ENCODE measurements at regions not wholly inside any gene's neighbourhood (a gene's known extent, or its start where the extent isn't known, plus 50 kb on each side); places are given as distances from the start of the nearest gene placed in this dataset.
"Not testable (repeated sequence)": the region's sequence is repeated elsewhere in the genome, so short reads cannot be mapped to it uniquely, and the experiment has no call there.

GRCh38 chr4:137806420-137806819 lies 274.1 kb upstream of the PCDH18 start:
- FAIRE-seq: no peak
- TF ChIP-seq POLR2A (IDR thresholded peaks at IDR 0.05; ENCODE audit: low read depth, low read length) (no peak), POU2F2 (IDR thresholded peaks at IDR 0.05; ENCODE audit: low read depth, low read length) (no peak), SPI1 (IDR thresholded peaks at IDR 0.05; ENCODE audit: low read depth, low read length) (no peak), POLR2AphosphoS5 (IDR thresholded peaks at IDR 0.05; ENCODE audit: low read depth, low read length) (no peak), TAF1 (IDR thresholded peaks at IDR 0.05; ENCODE audit: low read depth, low read length) (no peak), PAX5 (IDR thresholded peaks at IDR 0.05; ENCODE audit: insufficient read depth, low read length, severe bottlenecking) (no peak)
- no peak for DNase-seq (ENCODE audit: insufficient read length, low spot score)

GRCh38 chr4:137804906-137805495 lies 272.7 kb upstream of the PCDH18 start:
- no peak for FAIRE-seq
- no peak for DNase-seq (ENCODE audit: insufficient read length, low spot score)
- TF ChIP-seq TAF1 (IDR thresholded peaks at IDR 0.05; ENCODE audit: low read depth, low read length) (no peak), POLR2A (IDR thresholded peaks at IDR 0.05; ENCODE audit: low read depth, low read length) (no peak), POLR2AphosphoS5 (IDR thresholded peaks at IDR 0.05; ENCODE audit: low read depth, low read length) (no peak), PAX5 (IDR thresholded peaks at IDR 0.05; ENCODE audit: insufficient read depth, low read length, severe bottlenecking) (no peak), SPI1 (IDR thresholded peaks at IDR 0.05; ENCODE audit: low read depth, low read length) (no peak), POU2F2 (IDR thresholded peaks at IDR 0.05; ENCODE audit: low read depth, low read length) (no peak)

- TF ChIP-seq POU2F2 (IDR thresholded peaks at IDR 0.05; ENCODE audit: low read depth, low read length): no peak
- TF ChIP-seq SPI1 (IDR thresholded peaks at IDR 0.05; ENCODE audit: low read depth, low read length): no peak
- TF ChIP-seq POLR2AphosphoS5 (IDR thresholded peaks at IDR 0.05; ENCODE audit: low read depth, low read length): no peak
- no peak for TF ChIP-seq POLR2A (IDR thresholded peaks at IDR 0.05; ENCODE audit: low read depth, low read length)
- no peak for TF ChIP-seq PAX5 (IDR thresholded peaks at IDR 0.05; ENCODE audit: insufficient read depth, low read length, severe bottlenecking)
- TF ChIP-seq TAF1 (IDR thresholded peaks at IDR 0.05; ENCODE audit: low read depth, low read length): no peak
- FAIRE-seq (no peak), DNase-seq (ENCODE audit: insufficient read length, low spot score) (no peak)
Observed at GRCh38 chr4:137800861-137801260, 268.6 kb upstream of the PCDH18 start.

GRCh38 chr4:137794764-137795254 lies 262.5 kb upstream of the PCDH18 start:
- FAIRE-seq (no peak), DNase-seq (ENCODE audit: insufficient read length, low spot score) (no peak)
- TF ChIP-seq SPI1 (IDR thresholded peaks at IDR 0.05; ENCODE audit: low read depth, low read length) (no peak), POLR2A (IDR thresholded peaks at IDR 0.05; ENCODE audit: low read depth, low read length) (no peak), POLR2AphosphoS5 (IDR thresholded peaks at IDR 0.05; ENCODE audit: low read depth, low read length) (no peak), PAX5 (IDR thresholded peaks at IDR 0.05; ENCODE audit: insufficient read depth, low read length, severe bottlenecking) (no peak), POU2F2 (IDR thresholded peaks at IDR 0.05; ENCODE audit: low read depth, low read length) (no peak), TAF1 (IDR thresholded peaks at IDR 0.05; ENCODE audit: low read depth, low read length) (no peak)

GRCh38 chr4:137789263-137789662 lies 257.0 kb upstream of the PCDH18 start:
- not testable (repeated sequence) for FAIRE-seq; DNase-seq (ENCODE audit: insufficient read length, low spot score)

GRCh38 chr4:137783923-137784322 lies 251.6 kb upstream of the PCDH18 start:
- not testable (repeated sequence) for DNase-seq (ENCODE audit: insufficient read length, low spot score); FAIRE-seq

- FAIRE-seq: no peak
- DNase-seq (ENCODE audit: insufficient read length, low spot score): no peak
- TF ChIP-seq POU2F2 (IDR thresholded peaks at IDR 0.05; ENCODE audit: low read depth, low read length) (no peak), POLR2A (IDR thresholded peaks at IDR 0.05; ENCODE audit: low read depth, low read length) (no peak), PAX5 (IDR thresholded peaks at IDR 0.05; ENCODE audit: insufficient read depth, low read length, severe bottlenecking) (no peak), SPI1 (IDR thresholded peaks at IDR 0.05; ENCODE audit: low read depth, low read length) (no peak), POLR2AphosphoS5 (IDR thresholded peaks at IDR 0.05; ENCODE audit: low read depth, low read length) (no peak), TAF1 (IDR thresholded peaks at IDR 0.05; ENCODE audit: low read depth, low read length) (no peak)
Observed at GRCh38 chr4:137775701-137776100, 243.4 kb upstream of the PCDH18 start.

- DNase-seq (ENCODE audit: insufficient read length, low spot score) (no peak), FAIRE-seq (no peak)
- no peak for TF ChIP-seq PAX5 (IDR thresholded peaks at IDR 0.05; ENCODE audit: insufficient read depth, low read length, severe bottlenecking)
- TF ChIP-seq POLR2A (IDR thresholded peaks at IDR 0.05; ENCODE audit: low read depth, low read length): no peak
- TF ChIP-seq TAF1 (IDR thresholded peaks at IDR 0.05; ENCODE audit: low read depth, low read length): no peak
- TF ChIP-seq SPI1 (IDR thresholded peaks at IDR 0.05; ENCODE audit: low read depth, low read length): no peak
- TF ChIP-seq POU2F2 (IDR thresholded peaks at IDR 0.05; ENCODE audit: low read depth, low read length): no peak
- TF ChIP-seq POLR2AphosphoS5 (IDR thresholded peaks at IDR 0.05; ENCODE audit: low read depth, low read length): no peak
Observed at GRCh38 chr4:137774501-137774900, 242.2 kb upstream of the PCDH18 start.

GRCh38 chr4:137768881-137769280 lies 236.6 kb upstream of the PCDH18 start:
- no peak for FAIRE-seq

GRCh38 chr4:137768196-137768595 lies 235.9 kb upstream of the PCDH18 start:
- FAIRE-seq: no peak
- no peak for DNase-seq (ENCODE audit: insufficient read length, low spot score)
- no peak for TF ChIP-seq SPI1 (IDR thresholded peaks at IDR 0.05; ENCODE audit: low read depth, low read length)
- no peak for TF ChIP-seq TAF1 (IDR thresholded peaks at IDR 0.05; ENCODE audit: low read depth, low read length)
- TF ChIP-seq POU2F2 (IDR thresholded peaks at IDR 0.05; ENCODE audit: low read depth, low read length): no peak
- TF ChIP-seq PAX5 (IDR thresholded peaks at IDR 0.05; ENCODE audit: insufficient read depth, low read length, severe bottlenecking): no peak
- no peak for TF ChIP-seq POLR2A (IDR thresholded peaks at IDR 0.05; ENCODE audit: low read depth, low read length)
- no peak for TF ChIP-seq POLR2AphosphoS5 (IDR thresholded peaks at IDR 0.05; ENCODE audit: low read depth, low read length)

More at GRCh38 chr4:137768881-137769280, 236.6 kb upstream of the PCDH18 start:
- no peak for DNase-seq (ENCODE audit: insufficient read length, low spot score)
- TF ChIP-seq PAX5 (IDR thresholded peaks at IDR 0.05; ENCODE audit: insufficient read depth, low read length, severe bottlenecking) (no peak), SPI1 (IDR thresholded peaks at IDR 0.05; ENCODE audit: low read depth, low read length) (no peak), POLR2A (IDR thresholded peaks at IDR 0.05; ENCODE audit: low read depth, low read length) (no peak), TAF1 (IDR thresholded peaks at IDR 0.05; ENCODE audit: low read depth, low read length) (no peak), POU2F2 (IDR thresholded peaks at IDR 0.05; ENCODE audit: low read depth, low read length) (no peak)

Data from GM12891 (cell line).